Left renal pelvis (tissue), 4 donors: ENCODE measurements at regions not wholly inside any gene's neighbourhood (a gene's known extent, or its start where the extent isn't known, plus 50 kb on each side); places are given as distances from the start of the nearest gene placed in this dataset.
A peak's percentile ranks its signal among the peaks of the same experiment; 100 is the strongest.

Experiments used
- DNase-seq, 4 donors: peaks; one replicate each; pipeline ENCODE4 v3.0.0-alpha.2; 2013; ENCODE audit warnings: low read depth in 4 of 4, low spot score in 3 of 4

GRCh38 chr2:4130651-4131050, 427.3 kb downstream of the DCDC2C start:
- DNase-seq = no peak

DNA sequence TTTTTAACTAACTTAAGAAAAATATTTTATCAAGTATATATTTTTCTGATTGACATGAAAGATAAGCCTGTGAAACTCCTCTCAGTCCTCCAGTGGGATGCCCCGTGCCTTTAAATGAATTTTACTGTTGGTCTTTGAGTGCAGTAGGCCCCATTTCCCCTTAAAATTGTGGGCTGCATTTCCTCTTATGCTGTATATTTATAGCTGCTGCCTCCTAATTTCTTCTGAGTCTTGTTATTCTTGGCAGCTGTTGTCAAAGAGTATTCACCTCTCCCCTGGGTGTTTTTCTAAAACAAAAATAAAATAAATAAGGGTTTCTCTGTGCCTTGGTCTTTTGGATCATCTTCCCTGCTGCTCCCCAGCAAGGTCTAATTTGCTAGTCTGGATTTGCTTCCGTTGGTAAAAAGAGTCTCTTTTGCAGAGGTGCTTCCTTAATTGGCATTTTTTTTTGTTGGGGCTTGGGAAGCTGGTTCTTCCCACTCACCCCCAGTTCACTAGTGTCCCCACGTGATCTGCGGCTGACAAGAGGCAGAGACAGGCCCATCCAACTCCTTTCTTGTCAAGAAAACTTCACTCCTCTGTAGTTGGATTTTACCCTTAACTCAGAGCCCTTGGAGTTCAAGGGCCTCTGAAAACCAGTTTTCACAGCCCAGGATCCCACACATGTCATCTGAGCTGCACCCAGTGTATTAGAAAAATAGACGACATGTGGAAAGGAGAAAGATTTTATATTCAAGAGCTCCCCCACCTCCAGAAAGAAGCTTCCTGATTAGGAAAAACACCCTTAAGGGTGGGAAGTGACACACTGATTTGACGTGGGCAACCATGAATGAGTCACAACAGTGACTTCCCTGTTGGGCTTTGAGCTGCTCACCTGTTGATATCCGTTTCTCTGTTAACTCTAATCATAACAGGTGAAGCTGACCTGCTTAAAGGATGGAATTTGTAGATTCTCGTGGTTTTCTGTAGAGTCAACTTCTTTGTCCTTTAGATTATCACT, 431.5 kb downstream of the DCDC2C start:
- no peak for DNase-seq

GRCh38 chr2:4135765-4136164, 432.4 kb downstream of the DCDC2C start:
- DNase-seq = no peak

DNA sequence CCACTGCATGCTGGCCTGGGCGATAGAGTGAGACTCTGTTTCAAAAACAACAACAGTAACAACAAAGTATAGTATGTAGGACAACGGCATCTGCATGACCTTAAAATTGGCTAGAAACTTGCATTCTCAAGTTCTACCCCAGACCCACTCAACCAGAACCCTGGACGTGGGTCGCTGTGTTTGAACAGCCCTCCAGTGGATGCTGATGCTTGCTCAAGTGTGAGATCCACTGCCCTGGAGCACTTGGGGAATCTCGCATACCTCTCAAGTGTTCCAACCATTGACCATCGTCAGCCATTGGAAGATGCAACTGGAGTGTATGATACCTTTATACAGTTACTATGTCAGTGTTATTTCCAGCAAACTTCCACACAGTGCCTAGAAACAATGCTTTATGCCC, 435.9 kb downstream of the DCDC2C start:
- no peak for DNase-seq

DNA sequence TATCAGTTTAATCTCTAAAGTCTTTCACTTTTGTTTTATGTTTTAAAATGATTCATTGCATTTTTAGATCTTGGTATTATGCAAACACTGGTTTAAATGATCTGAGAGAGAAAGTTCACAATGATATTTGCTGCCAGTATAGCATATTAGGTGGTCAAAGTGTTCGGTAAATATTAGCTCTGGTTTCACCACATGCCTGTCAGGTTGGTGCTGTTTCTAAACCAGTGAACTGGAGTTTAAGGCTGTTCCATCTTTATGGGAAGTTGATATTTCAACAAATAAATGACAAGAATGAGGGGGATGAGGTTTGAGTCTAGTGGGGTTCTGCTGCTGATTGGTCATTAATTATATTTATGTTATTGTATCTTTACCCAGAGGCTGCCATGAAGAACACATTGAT, 436.4 kb downstream of the DCDC2C start:
- no peak for DNase-seq

GRCh38 chr2:4140281-4140970, 437.1 kb downstream of the DCDC2C start:
- no peak for DNase-seq

DNA sequence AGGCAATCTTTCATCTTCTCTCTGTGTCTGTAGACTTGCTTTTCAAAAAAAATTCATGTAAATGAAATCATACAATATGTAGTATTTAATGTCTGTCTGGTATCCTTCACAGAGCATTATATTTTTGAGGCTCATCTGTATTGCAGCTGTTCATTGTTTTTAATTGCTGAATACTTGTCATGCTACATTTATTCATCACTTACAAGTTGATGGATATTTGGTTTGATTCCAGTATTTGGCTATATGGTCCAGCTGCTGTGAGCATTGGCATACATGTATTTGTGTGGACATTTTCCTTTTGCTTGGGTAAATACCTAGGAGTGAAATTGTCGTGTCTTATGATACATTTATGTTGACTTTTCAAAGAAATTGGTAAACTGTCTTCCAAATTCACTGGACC, 441.4 kb downstream of the DCDC2C start:
- no peak for DNase-seq

- DNase-seq = no peak
These were observed 448.1 kb downstream of the DCDC2C start for GRCh38 chr2:4151521-4151920.

DNA sequence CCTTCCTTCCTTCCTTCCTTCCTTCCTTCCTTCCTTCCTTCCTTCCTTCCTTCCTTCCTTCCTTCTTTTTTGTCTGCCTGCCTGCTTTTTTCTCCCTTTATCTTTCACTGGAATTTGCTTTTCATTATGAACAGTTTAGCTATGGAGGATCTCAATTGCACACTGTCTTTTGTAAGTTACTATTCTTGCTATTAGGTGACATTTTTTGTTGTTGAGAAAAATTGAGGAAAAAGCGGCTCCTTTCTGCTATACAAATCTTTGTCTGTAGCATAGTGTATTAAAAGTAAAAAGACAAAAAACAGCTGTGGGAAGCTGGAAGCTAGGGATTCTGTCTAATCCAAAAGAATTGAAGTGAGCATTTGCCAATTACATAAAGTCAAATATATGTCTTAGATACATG, 448.7 kb downstream of the DCDC2C start:
- DNase-seq = no peak

- no peak for DNase-seq
These were observed 465.5 kb downstream of the DCDC2C start for GRCh38 chr2:4168834-4169233.

GRCh38 chr2:4174796-4175195, 471.4 kb downstream of the DCDC2C start:
- DNase-seq = no peak

DNA sequence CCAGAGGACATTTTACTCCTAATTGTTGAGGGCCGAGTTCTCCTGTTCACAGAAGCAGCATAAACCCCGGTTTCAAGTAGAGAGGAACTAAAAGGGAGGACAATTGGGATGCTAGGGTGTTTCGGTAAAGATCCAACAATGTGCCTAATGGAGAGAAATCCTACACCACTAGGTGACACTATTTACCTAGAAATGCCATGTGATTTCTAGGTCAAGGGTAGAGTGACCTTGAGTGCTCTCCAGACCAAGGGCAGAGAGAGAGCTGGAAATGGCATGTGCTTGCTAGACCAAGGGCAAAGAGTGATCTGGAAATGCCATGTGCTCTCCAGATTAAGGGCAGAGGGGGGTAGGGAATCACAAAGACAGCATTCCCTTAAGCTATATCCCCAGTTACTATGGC, 472.0 kb downstream of the DCDC2C start:
- no peak for DNase-seq

GRCh38 chr2:4180631-4181030, 477.3 kb downstream of the DCDC2C start:
- no peak for DNase-seq

DNA sequence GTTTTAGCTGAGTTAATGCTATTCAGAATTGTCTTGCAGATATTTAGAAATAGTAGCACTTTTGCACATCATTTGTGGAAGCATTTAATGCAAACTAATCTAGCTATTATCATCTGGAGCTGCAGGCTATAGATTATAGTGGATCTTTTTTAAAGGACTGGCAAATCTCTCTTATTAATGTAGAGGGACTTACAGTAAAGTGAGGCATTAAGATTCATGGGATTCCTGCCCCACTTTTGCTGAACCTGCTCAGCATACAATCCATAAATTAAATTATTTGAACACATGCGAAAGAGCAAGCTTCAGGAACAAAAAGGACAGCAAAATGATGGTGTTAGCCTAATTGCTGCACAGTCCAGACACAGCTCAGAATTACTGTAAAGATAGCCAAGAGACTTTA, 477.7 kb downstream of the DCDC2C start:
- no peak for DNase-seq

- no peak for DNase-seq
These were observed 485.2 kb downstream of the DCDC2C start for GRCh38 chr2:4188561-4188960.

- no peak for DNase-seq
These were observed 487.2 kb downstream of the DCDC2C start for GRCh38 chr2:4190548-4190947.

DNA sequence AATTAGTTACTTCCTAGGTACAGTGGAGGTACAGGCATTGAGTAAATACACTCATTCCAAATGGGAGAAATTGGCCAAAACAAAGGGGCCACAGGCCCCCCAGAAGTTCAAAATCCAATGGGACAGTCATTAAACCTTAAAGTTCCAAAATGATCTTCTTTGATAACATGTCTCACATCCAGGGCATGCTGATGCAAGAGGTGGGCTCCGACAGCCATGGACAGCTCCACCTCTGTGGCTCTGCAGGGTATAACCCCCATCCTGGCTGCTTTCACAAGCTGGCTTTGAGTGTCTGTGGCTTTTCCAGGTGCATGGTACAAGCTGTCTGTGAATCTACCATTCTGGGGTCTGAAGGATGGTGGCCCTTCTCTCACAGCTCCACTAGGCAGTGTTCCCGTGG, 488.7 kb downstream of the DCDC2C start:
- DNase-seq = no peak

DNA sequence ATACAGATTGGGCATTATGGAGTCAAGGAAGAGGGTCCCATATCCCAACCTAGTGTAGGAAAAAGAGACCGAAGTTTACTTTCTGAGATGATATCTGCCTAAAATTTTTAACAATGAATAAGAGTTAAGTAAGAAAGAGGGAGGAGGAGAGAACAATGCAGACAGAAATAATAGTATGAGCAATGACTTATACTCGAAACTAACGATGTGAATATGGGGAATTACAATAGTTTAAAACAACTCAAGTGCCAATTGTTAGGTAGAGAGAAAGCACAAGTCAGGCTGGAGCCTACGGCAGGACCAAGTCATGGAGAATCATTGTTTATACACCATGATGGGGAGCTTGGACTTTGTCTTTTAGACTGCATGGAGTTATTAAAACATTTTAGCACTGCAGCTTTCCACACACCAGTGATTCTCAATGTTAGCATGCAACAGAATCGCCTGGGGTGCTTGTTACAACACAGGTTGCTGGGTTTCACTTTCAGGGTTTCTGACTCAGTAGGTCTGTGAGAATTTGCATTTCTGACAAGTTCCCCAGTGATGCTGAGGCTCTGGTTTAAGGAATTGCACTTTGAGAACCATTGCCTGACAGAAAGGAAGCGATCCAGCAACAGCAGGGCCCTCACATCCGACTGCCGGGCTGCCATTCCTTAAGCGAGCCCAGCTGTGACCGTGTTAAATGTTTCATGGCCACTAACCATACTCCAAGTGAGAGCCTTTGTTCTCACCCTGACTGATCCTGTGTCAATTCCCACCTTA, 511.2 kb downstream of the DCDC2C start:
- DNase-seq = peak in 2 of 4 donors; percentile 26 to 33

- no peak for DNase-seq
These were observed 514.4 kb downstream of the DCDC2C start for GRCh38 chr2:4217737-4218136.

- DNase-seq = no peak
These were observed 515.7 kb downstream of the DCDC2C start for GRCh38 chr2:4219101-4219500.

DNA sequence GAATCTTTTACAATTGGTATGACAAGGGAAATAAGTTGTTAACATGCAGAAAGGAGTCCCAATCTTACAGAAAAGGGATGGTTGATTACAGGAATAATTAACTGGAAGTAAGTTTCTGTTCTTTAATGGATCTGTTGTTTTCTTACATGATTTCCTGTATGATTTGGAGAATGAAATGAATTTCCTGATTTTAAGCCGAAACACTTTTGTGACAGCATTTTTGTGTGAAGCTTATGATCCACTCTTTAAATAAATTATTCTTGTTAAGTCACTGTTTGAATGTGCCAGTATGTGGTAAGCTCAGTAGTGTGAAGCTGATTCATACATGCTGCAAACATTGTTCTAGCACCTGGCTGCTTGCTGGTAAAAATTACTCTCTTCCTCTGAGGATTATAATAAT, 516.2 kb downstream of the DCDC2C start:
- no peak for DNase-seq
